Uterus (tissue), 2 donors: ENCODE measurements at regions not wholly inside any gene's neighbourhood (a gene's known extent, or its start where the extent isn't known, plus 50 kb on each side); places are given as distances from the start of the nearest gene placed in this dataset.
"Not testable (repeated sequence)": the region's sequence is repeated elsewhere in the genome, so short reads cannot be mapped to it uniquely, and the experiment has no call there.

Experiments
- CTCF ChIP-seq, 4 experiments: fragments of 200-600 bp in 2 of 4; fragments of 450-650 bp in 2 of 4; sonication (generic) in 2 of 4; IDR thresholded peaks; one replicate each; pipeline ENCODE4 v1.5.1; 2016 to 2019; ENCODE audit warnings: antibody characterized with exemption in 4 of 4, mild to moderate bottlenecking in 2 of 4, moderate library complexity in 1 of 4
- POLR2A ChIP-seq, 2 donors: fragments of 450-650 bp; IDR thresholded peaks; one replicate each; pipeline ENCODE4 v1.6.1; 2016; ENCODE audit warnings: antibody characterized with exemption in 2 of 2, mild to moderate bottlenecking in 1 of 2, moderate library complexity in 1 of 2

- TF ChIP-seq CTCF, POLR2A (IDR thresholded peaks at IDR 0.05): not testable (repeated sequence)
Measured at GRCh38 chr11:129764204-129764603, 51.4 kb upstream of the TMEM45B start.
